ENCODE measurements at regions not wholly inside any gene's neighbourhood (a gene's known extent, or its start where the extent isn't known, plus 50 kb on each side); places are given as distances from the start of the nearest gene placed in this dataset.
A peak's percentile ranks its signal among the peaks of the same experiment; 100 is the strongest.

GRCh38 chr2:223113161-223113560 is 61.2 kb downstream of the KCNE4 start:
- Histone ChIP-seq H3K79me2 (ENCODE audit: low read length) (no peaks in the 10 kb centered on the region), H3K9ac (ENCODE audit: low read length) (no peak overlapping the region), H3K9me3 (ENCODE audit: low read length) (no peaks in the 10 kb centered on the region), H3F3A (ENCODE audit: low read length, unreplicated experiment) (no peaks in the 10 kb centered on the region), H2AFZ (ENCODE audit: low read length) (no peak overlapping the region), H3K9me2 (replicated peaks; ENCODE audit: low read length) (no peaks in the 10 kb centered on the region), H3K4me3 (ENCODE audit: low read length) (no peak overlapping the region), H3K27me3 (ENCODE audit: low read length) (peaks cover 27% of the 10 kb centered on the region; the same call in 1 of the 2 replicates), H3K27ac (ENCODE audit: low read length) (no peak overlapping the region), H4K20me1 (ENCODE audit: low read length) (no peaks in the 10 kb centered on the region), H3K4me2 (ENCODE audit: low read length) (no peak overlapping the region), H3K36me3 (ENCODE audit: low read depth, low read length) (no peaks in the 10 kb centered on the region), H3K4me1 (ENCODE audit: insufficient read depth, low read length) (no peaks in the 10 kb centered on the region)
- ChIA-PET CTCF (no interaction called here), POLR2A (ENCODE audit: unreplicated experiment) (no interaction called here)
- TF ChIP-seq EZH2 (IDR thresholded peaks at IDR 0.05; ENCODE audit: low read length, unreplicated experiment), result no peak
- TF ChIP-seq CTCF (conservative IDR thresholded peaks at IDR 0.05; ENCODE audit: low read depth, low read length), result no peak
- TF ChIP-seq EZH2phosphoT487 (IDR thresholded peaks at IDR 0.05; ENCODE audit: borderline replicate concordance, low read length), result no peak
- DNase-seq, result peak; percentile 28
- no TSS peak for BruUV-seq (replicated peaks)
- intact Hi-C loops (cut with micrococcal nuclease), result no loop called here
- ATAC-seq, result peak; percentile 45; the same call in 1 of the 2 replicates

- no peaks in the 10 kb centered on the region for H3K9me3 ChIP-seq (ENCODE audit: low read length)
- intact Hi-C loops (cut with micrococcal nuclease), result no loop called here
- no peak overlapping the region for H3K27ac ChIP-seq (ENCODE audit: low read length)
- BruUV-seq (replicated peaks), result no TSS peak
- H2AFZ ChIP-seq (ENCODE audit: low read length), result no peak overlapping the region
- no peaks in the 10 kb centered on the region for H3K9me2 ChIP-seq (replicated peaks; ENCODE audit: low read length)
- peaks cover 25% of the 10 kb centered on the region; the same call in 1 of the 2 replicates for H3K27me3 ChIP-seq (ENCODE audit: low read length)
- TF ChIP-seq EZH2phosphoT487 (IDR thresholded peaks at IDR 0.05; ENCODE audit: borderline replicate concordance, low read length) (no peak), EZH2 (IDR thresholded peaks at IDR 0.05; ENCODE audit: low read length, unreplicated experiment) (no peak), CTCF (conservative IDR thresholded peaks at IDR 0.05; ENCODE audit: low read depth, low read length) (no peak)
- H3K4me2 ChIP-seq (ENCODE audit: low read length), result no peak overlapping the region
- no peak overlapping the region for H3K4me3 ChIP-seq (ENCODE audit: low read length)
- no peaks in the 10 kb centered on the region for H4K20me1 ChIP-seq (ENCODE audit: low read length)
- DNase-seq (peak; percentile 23), ATAC-seq (peak; percentile 61)
- no peaks in the 10 kb centered on the region for H3K79me2 ChIP-seq (ENCODE audit: low read length)
- CTCF ChIA-PET, result no interaction called here
- no peaks in the 10 kb centered on the region for H3K4me1 ChIP-seq (ENCODE audit: insufficient read depth, low read length)
- no peaks in the 10 kb centered on the region for H3F3A ChIP-seq (ENCODE audit: low read length, unreplicated experiment)
- no peak overlapping the region for H3K9ac ChIP-seq (ENCODE audit: low read length)
- no peaks in the 10 kb centered on the region for H3K36me3 ChIP-seq (ENCODE audit: low read depth, low read length)
- POLR2A ChIA-PET (ENCODE audit: unreplicated experiment), result interaction anchor here (0.7 kb wide), 1 partner anchor 113 kb away, joined by 7 read pairs; no protein-coding TSS in a partner anchor
Measured at GRCh38 chr2:223114170-223114569, 62.2 kb downstream of the KCNE4 start.

- no TSS peak for BruUV-seq (replicated peaks)
- Histone ChIP-seq H3K9ac (ENCODE audit: low read length) (no peak overlapping the region), H3K4me2 (ENCODE audit: low read length) (no peak overlapping the region), H3K9me3 (ENCODE audit: low read length) (no peaks in the 10 kb centered on the region), H3K27ac (ENCODE audit: low read length) (no peak overlapping the region), H3K9me2 (replicated peaks; ENCODE audit: low read length) (no peaks in the 10 kb centered on the region), H3K79me2 (ENCODE audit: low read length) (no peaks in the 10 kb centered on the region), H3F3A (ENCODE audit: low read length, unreplicated experiment) (no peaks in the 10 kb centered on the region), H3K27me3 (ENCODE audit: low read length) (peaks cover 25% of the 10 kb centered on the region; the same call in 1 of the 2 replicates), H3K4me3 (ENCODE audit: low read length) (no peak overlapping the region), H4K20me1 (ENCODE audit: low read length) (no peaks in the 10 kb centered on the region), H3K4me1 (ENCODE audit: insufficient read depth, low read length) (no peaks in the 10 kb centered on the region), H2AFZ (ENCODE audit: low read length) (no peak overlapping the region), H3K36me3 (ENCODE audit: low read depth, low read length) (no peaks in the 10 kb centered on the region)
- DNase-seq, result no peak
- no peak for ATAC-seq
- TF ChIP-seq CTCF (conservative IDR thresholded peaks at IDR 0.05; ENCODE audit: low read depth, low read length) (no peak), EZH2 (IDR thresholded peaks at IDR 0.05; ENCODE audit: low read length, unreplicated experiment) (no peak), EZH2phosphoT487 (IDR thresholded peaks at IDR 0.05; ENCODE audit: borderline replicate concordance, low read length) (no peak)
- intact Hi-C loops (cut with micrococcal nuclease), result no loop called here
- ChIA-PET POLR2A (ENCODE audit: unreplicated experiment) (interaction anchor here (0.7 kb wide), 1 partner anchor 112 kb away, joined by 7 read pairs; no protein-coding TSS in a partner anchor), CTCF (no interaction called here)
Measured at GRCh38 chr2:223114917-223115316, 62.9 kb downstream of the KCNE4 start.

Measured in PC-3 (cell line).